RWPE1 (cell line): ENCODE measurements at regions not wholly inside any gene's neighbourhood (a gene's known extent, or its start where the extent isn't known, plus 50 kb on each side); places are given as distances from the start of the nearest gene placed in this dataset.
A peak's percentile ranks its signal among the peaks of the same experiment; 100 is the strongest.

ENCODE experiments used
- CTCF ChIA-PET: fragments of 350-600 bp; sonication (Branson Sonifier 250); formaldehyde crosslinking; extraction: SDS; loops from one replicate; lab custom pipeline; 2021; lab: Yijun Ruan, JAX
- POLR2A ChIA-PET: fragments of 400-600 bp; formaldehyde crosslinking; extraction: SDS; loops from one replicate; lab custom pipeline; 2020; ENCODE audit warnings: antibody characterized with exemption; ENCODE audit not compliant: low non-redundant PET; lab: Yijun Ruan, JAX
- DNase-seq: peaks from one replicate; pipeline ENCODE4 v3.0.0; 2012; ENCODE audit warnings: low spot score
- H3K27ac ChIP-seq: fragments of 450-650 bp; 2 replicates; pipeline ENCODE4 v1.5.1; 2017
- CTCF ChIP-seq: fragments of 450-650 bp; conservative IDR thresholded peaks from 2 replicates; pipeline ENCODE4 v1.5.1; 2017; ENCODE audit warnings: low read depth, mild to moderate bottlenecking

GRCh38 chr5:91562922-91563321, 179.8 kb upstream of the ARRDC3 start:
- TF ChIP-seq CTCF: no peak
- no peak for DNase-seq
- POLR2A ChIA-PET: no interaction called here
- H3K27ac ChIP-seq: no peak overlapping the region
- CTCF ChIA-PET: no interaction called here

DNA sequence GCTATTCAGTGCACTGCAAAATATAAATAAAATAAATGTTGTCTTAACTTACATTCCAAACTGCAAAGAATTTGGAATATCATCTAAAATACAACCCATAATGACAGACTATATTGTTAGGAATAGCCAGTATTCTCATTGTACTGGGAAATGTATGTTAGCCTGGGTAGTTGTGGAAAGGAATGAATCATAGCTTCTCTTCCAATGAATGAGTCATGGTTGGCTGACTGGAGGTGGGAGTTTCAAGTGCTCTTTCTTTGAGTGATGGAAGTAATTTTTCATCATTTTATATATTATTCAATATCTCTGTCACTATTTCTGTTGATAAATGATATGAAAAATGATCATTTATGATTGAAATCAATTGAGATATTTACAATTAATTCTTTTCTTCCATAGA, 158.6 kb upstream of the ARRDC3 start:
- H3K27ac ChIP-seq: no peak overlapping the region
- no peak for TF ChIP-seq CTCF
- CTCF ChIA-PET: no interaction called here
- POLR2A ChIA-PET: no interaction called here
- peak; percentile 64 for DNase-seq

DNA sequence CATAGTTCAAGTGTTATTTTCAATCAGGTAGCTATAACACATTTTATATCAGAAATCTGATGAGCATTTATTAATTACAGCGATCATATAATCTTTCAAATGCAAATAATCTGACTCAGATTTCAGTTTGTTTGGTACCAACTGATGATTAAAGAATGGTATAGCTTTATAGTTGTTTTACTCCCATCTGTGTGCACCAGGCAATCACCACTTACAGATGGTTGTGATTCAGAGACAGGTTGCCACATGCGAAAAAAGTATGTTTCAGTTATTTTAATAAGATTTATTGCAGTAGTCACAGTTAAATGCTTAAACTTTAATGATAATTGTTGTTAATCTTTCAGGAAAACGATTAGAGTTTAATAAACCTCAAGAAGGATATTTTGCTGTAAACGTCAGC, 155.1 kb upstream of the ARRDC3 start:
- ChIA-PET CTCF (no interaction called here), POLR2A (no interaction called here)
- no peak overlapping the region for H3K27ac ChIP-seq
- DNase-seq: no peak
- no peak for TF ChIP-seq CTCF

DNA sequence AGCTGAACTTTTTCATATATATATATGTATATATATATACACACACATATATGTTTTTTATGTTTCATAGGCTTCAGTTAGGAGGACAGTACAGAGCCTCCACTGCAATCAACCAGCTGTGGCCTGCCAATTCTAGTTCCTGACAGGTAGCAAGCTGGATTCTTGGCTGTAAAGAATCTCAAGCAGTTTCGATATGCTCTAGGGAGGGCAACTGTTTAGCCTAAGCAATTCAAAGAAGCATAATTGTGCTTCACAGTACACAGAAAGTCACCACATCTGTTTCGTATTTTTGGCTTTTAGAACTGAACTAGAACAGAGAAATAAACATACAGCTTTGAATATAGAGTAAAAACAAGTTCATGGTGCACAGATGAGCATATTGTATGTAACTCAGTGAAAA, 152.4 kb upstream of the ARRDC3 start:
- no peak overlapping the region for H3K27ac ChIP-seq
- DNase-seq: no peak
- no peak for TF ChIP-seq CTCF
- ChIA-PET CTCF (interaction anchor here (0.6 kb wide), 1 partner anchor 1417 kb away, joined by 3 read pairs; no protein-coding TSS in a partner anchor), POLR2A (no interaction called here)

DNA sequence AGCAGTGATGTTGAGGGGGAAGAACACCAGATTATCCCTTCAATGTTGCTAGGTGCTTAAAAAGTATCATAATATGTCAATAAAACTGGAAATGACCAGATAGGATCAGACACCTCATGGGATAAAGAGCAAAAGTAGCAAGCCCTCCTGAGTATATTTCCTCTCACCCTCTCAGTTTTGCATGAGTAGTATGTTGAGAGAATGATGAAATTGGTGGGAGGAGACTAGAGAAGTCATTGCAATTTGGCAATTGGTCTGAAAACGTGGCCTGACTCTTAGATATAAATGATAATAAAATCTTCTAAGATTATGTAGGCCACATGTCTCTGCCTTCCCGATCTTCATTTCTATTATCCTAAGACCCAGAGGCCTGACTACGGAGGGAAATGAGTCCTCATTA, 151.2 kb upstream of the ARRDC3 start:
- CTCF ChIA-PET: no interaction called here
- DNase-seq: no peak

GRCh38 chr5:91532779-91533178, 149.7 kb upstream of the ARRDC3 start:
- ChIA-PET CTCF (no interaction called here), POLR2A (no interaction called here)
- H3K27ac ChIP-seq: no peak overlapping the region
- TF ChIP-seq CTCF: no peak
- no peak for DNase-seq

More for the DNA sequence above, 151.2 kb upstream of the ARRDC3 start:
- POLR2A ChIA-PET: no interaction called here
- TF ChIP-seq CTCF: no peak
- no peak overlapping the region for H3K27ac ChIP-seq

DNA sequence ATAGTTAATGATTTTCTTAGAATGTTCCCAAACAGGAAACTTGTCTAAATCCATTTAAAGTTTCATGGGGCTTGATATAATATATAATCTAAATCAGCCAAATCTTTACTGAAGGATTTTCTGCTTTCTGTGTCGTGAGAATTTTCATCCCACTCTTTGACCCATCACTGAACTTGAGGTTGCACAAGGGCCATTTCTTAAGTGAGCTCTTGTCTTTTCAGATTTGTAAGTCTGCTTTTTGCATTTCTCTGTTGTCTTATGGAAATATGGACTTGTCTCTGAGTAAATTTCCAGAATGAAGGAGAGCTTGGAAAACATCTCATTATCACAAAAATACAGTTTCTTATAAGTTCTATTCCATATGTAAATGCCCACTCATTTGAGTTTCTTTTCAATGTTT, 149.2 kb upstream of the ARRDC3 start:
- no peak for TF ChIP-seq CTCF
- CTCF ChIA-PET: no interaction called here

More for the DNA sequence above, 149.2 kb upstream of the ARRDC3 start:
- POLR2A ChIA-PET: no interaction called here
- no peak overlapping the region for H3K27ac ChIP-seq
- DNase-seq: no peak
